Caco-2 (cell line): ENCODE measurements at regions not wholly inside any gene's neighbourhood (a gene's known extent, or its start where the extent isn't known, plus 50 kb on each side); places are given as distances from the start of the nearest gene placed in this dataset.

Source experiments
- BruUV-seq: library from RNA; stranded (reverse); fragments of 400-500 nt; replicated peaks from 2 replicates; lab custom pipeline; 2021; lab: Mats Ljungman, UMichigan
- CTCF ChIA-PET: fragments of 300-600 bp; sonication (Branson Sonifier 250); formaldehyde crosslinking; loops from one replicate; lab custom pipeline; 2022; ENCODE audit warnings: antibody characterized with exemption; lab: Charles Lee
- POLR2A ChIA-PET: fragments of 300-600 bp; sonication (Branson Sonifier 250); formaldehyde crosslinking; loops from one replicate; lab custom pipeline; 2022; ENCODE audit warnings: antibody characterized with exemption; lab: Charles Lee
- DNase-seq, 2 experiments: peaks; one replicate each; pipeline versions ENCODE4 v3.0.0 to v3.0.0-alpha.2; 2020 to 2022
- H3K27me3 ChIP-seq: replicated peaks from 2 replicates; pipeline ENCODE4 v1.6.0; 2011; ENCODE audit warnings: low read length; ENCODE audit not compliant: control insufficient read depth, insufficient read depth
- H3K36me3 ChIP-seq: 2 replicates; pipeline ENCODE4 v1.5.1; 2011; ENCODE audit warnings: low read length; ENCODE audit not compliant: control insufficient read depth, insufficient read depth
- H3K4me1 ChIP-seq: fragments of 250-450 bp; sonication (Bioruptor Pico); 2 replicates; pipeline ENCODE4 v1.5.1; 2020; ENCODE audit warnings: mild to moderate bottlenecking
- H3K4me3 ChIP-seq: 2 replicates; pipeline ENCODE4 v1.5.1; 2011; ENCODE audit warnings: low read depth, mild to moderate bottlenecking, control low read depth, low read length
- H3K9me3 ChIP-seq: fragments of 250-450 bp; sonication (Bioruptor Pico); 2 replicates; pipeline ENCODE4 v1.5.1; 2020; ENCODE audit warnings: mild to moderate bottlenecking, moderate library complexity
- H3K27ac Mint-ChIP-seq: one replicate; pipeline ENCODE4 v1.8.0; 2022; ENCODE audit warnings: mixed read lengths; ENCODE audit not compliant: unreplicated experiment
- H3K27me3 Mint-ChIP-seq: one replicate; pipeline ENCODE4 v1.8.0; 2022; ENCODE audit warnings: mixed read lengths; ENCODE audit not compliant: insufficient read depth, unreplicated experiment
- H3K36me3 Mint-ChIP-seq: one replicate; pipeline ENCODE4 v1.8.0; 2022; ENCODE audit warnings: mild to moderate bottlenecking, mixed read lengths; ENCODE audit not compliant: insufficient read depth, unreplicated experiment
- H3K4me1 Mint-ChIP-seq: one replicate; pipeline ENCODE4 v1.8.0; 2022; ENCODE audit warnings: low read depth, mixed read lengths; ENCODE audit not compliant: unreplicated experiment
- H3K4me3 Mint-ChIP-seq: one replicate; pipeline ENCODE4 v1.8.0; 2022; ENCODE audit warnings: mild to moderate bottlenecking, moderate library complexity, mixed read lengths; ENCODE audit not compliant: unreplicated experiment
- H3K9me3 Mint-ChIP-seq: one replicate; pipeline ENCODE4 v1.8.0; 2022; ENCODE audit warnings: mixed read lengths; ENCODE audit not compliant: unreplicated experiment
- intact Hi-C: fragments of 100-400 bp; cut with micrococcal nuclease; formaldehyde crosslinking; loops from one replicate; pipeline ENCODE4 v1.10.0; 2022; ENCODE audit not compliant: unreplicated experiment
- TF ChIP-seq, protein P1 (sequence below), 2 experiments: fragments of 200-600 bp in 1 of 2; IDR thresholded peaks; 1 replicate in 1 of 2; 2 replicates in 1 of 2; pipeline versions ENCODE4 v1.5.1 to v1.8.0; 2011 to 2022; ENCODE audit warnings: antibody characterized with exemption in 1 of 2, control low read depth in 1 of 2, inconsistent platforms in 1 of 2, low read depth in 1 of 2, low read length in 1 of 2, mild to moderate bottlenecking in 1 of 2, moderate library complexity in 1 of 2; ENCODE audit not compliant: insufficient read depth in 1 of 2, severe bottlenecking in 1 of 2, unreplicated experiment in 1 of 2

DNA sequence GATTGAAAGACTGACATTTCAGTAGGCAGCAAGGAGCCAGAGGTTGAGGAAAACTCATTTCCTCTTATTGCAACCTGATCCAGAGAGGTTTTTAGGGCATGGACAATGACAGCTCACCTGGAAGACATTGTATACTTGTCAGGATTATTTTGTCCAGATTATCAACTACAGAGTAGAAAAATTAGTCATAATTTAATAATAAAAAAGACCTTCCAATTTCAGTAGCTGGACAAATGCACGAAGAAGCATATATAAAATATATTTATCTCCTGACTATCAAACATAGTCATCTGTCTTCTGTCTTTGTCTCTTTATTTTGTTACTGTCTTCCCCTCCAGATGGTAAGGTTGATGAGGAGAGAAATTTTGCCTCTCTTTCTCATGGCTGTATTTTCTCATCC is 330.6 kb upstream of the RAG2 start:
- H3K36me3 Mint-ChIP-seq, result no peaks in the 10 kb centered on the region
- TF ChIP-seq, protein P1, sequence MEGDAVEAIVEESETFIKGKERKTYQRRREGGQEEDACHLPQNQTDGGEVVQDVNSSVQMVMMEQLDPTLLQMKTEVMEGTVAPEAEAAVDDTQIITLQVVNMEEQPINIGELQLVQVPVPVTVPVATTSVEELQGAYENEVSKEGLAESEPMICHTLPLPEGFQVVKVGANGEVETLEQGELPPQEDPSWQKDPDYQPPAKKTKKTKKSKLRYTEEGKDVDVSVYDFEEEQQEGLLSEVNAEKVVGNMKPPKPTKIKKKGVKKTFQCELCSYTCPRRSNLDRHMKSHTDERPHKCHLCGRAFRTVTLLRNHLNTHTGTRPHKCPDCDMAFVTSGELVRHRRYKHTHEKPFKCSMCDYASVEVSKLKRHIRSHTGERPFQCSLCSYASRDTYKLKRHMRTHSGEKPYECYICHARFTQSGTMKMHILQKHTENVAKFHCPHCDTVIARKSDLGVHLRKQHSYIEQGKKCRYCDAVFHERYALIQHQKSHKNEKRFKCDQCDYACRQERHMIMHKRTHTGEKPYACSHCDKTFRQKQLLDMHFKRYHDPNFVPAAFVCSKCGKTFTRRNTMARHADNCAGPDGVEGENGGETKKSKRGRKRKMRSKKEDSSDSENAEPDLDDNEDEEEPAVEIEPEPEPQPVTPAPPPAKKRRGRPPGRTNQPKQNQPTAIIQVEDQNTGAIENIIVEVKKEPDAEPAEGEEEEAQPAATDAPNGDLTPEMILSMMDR (IDR thresholded peaks at IDR 0.05; ENCODE audit: insufficient read depth in 1 of 2, low read depth in 1 of 2, low read length in 1 of 2, severe bottlenecking in 1 of 2, unreplicated experiment in 1 of 2), result no peak
- ChIA-PET POLR2A (no interaction called here), CTCF (no interaction called here)
- H3K9me3 ChIP-seq, result no peaks in the 10 kb centered on the region
- H3K27me3 ChIP-seq, result no peaks in the 10 kb centered on the region
- BruUV-seq, result no TSS peak
- DNase-seq, result no peak
- no peak overlapping the region for H3K4me3 Mint-ChIP-seq
- no peaks in the 10 kb centered on the region for H3K36me3 ChIP-seq
- intact Hi-C loops, result no loop called here
- H3K9me3 Mint-ChIP-seq, result no peaks in the 10 kb centered on the region
- no peak overlapping the region for H3K27ac Mint-ChIP-seq
- H3K27me3 Mint-ChIP-seq, result no peaks in the 10 kb centered on the region
- H3K4me1 Mint-ChIP-seq, result no peaks in the 10 kb centered on the region
- H3K4me3 ChIP-seq, result no peak overlapping the region
- no peaks in the 10 kb centered on the region for H3K4me1 ChIP-seq

DNA sequence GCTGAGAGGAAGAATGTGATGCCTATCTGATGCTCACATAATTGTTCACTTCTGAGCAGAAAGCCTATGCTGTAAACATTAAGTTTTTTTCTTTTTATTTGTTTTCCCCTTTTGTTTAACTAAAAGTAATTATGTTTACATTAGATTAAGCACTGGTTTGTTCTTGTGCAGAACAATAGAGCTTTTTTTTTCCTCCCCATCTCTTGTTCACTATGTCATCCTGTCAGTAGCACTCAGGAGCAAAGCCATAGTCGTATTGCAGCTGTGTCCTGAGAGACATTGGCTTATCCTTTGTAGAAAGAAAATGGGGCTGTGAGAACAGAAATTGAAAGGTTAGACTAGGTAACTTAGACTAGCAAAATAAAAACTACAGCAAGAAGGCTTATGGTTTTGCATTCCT is 301.8 kb upstream of the RAG2 start:
- H3K27me3 Mint-ChIP-seq, result peaks cover 4% of the 10 kb centered on the region

DNA sequence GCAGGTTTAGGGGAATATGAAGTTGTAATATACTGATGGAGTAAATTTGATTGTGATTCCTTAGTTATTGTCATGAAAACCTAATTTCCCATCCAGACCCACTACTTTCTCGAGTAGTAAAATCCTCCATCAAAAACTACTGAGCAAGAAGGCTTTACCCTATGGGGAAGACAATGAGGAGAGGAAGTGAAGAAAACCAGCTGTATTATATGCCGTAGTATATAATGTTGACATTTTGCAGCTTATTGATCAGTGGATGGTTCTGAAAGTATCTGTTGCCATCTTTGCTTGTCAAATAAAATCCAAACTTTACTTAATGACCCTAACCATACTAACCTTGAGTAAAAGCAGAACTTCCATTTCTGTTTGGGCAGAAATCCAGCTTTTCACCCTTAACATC is 292.8 kb upstream of the RAG2 start:
- Histone ChIP-seq H3K27me3 (no peaks in the 10 kb centered on the region; the same call in 1 of the 2 replicates), H3K36me3 (no peaks in the 10 kb centered on the region), H3K4me3 (no peak overlapping the region), H3K4me1 (no peaks in the 10 kb centered on the region), H3K9me3 (no peaks in the 10 kb centered on the region)
- peaks cover 2% of the 10 kb centered on the region for H3K27me3 Mint-ChIP-seq
- POLR2A ChIA-PET, result no interaction called here
- TF ChIP-seq, protein P1 (IDR thresholded peaks at IDR 0.05; ENCODE audit: insufficient read depth in 1 of 2, low read depth in 1 of 2, low read length in 1 of 2, severe bottlenecking in 1 of 2, unreplicated experiment in 1 of 2), result no peak
- no peak overlapping the region for H3K27ac Mint-ChIP-seq
- H3K4me1 Mint-ChIP-seq, result no peaks in the 10 kb centered on the region
- H3K36me3 Mint-ChIP-seq, result no peaks in the 10 kb centered on the region
- no TSS peak for BruUV-seq
- H3K9me3 Mint-ChIP-seq, result no peaks in the 10 kb centered on the region
- CTCF ChIA-PET, result no interaction called here
- intact Hi-C loops, result no loop called here
- H3K4me3 Mint-ChIP-seq, result no peak overlapping the region
- no peak for DNase-seq

More for the DNA sequence above, 301.8 kb upstream of the RAG2 start:
- TF ChIP-seq, protein P1 (IDR thresholded peaks at IDR 0.05; ENCODE audit: insufficient read depth in 1 of 2, low read depth in 1 of 2, low read length in 1 of 2, severe bottlenecking in 1 of 2, unreplicated experiment in 1 of 2), result no peak
- intact Hi-C loops, result loop anchor here (10.0 kb wide), 1 partner anchor 125 kb away; no protein-coding TSS in a partner anchor
- Histone ChIP-seq H3K27me3 (no peaks in the 10 kb centered on the region), H3K9me3 (no peaks in the 10 kb centered on the region), H3K36me3 (no peaks in the 10 kb centered on the region), H3K4me1 (no peaks in the 10 kb centered on the region), H3K4me3 (no peak overlapping the region)
- ChIA-PET CTCF (no interaction called here), POLR2A (no interaction called here)
- H3K4me3 Mint-ChIP-seq, result no peak overlapping the region
- no TSS peak for BruUV-seq
- H3K36me3 Mint-ChIP-seq, result no peaks in the 10 kb centered on the region
- no peaks in the 10 kb centered on the region for H3K9me3 Mint-ChIP-seq
- H3K27ac Mint-ChIP-seq, result no peak overlapping the region
- no peak for DNase-seq
- no peaks in the 10 kb centered on the region for H3K4me1 Mint-ChIP-seq
